ENCODE measurements at regions not wholly inside any gene's neighbourhood (a gene's known extent, or its start where the extent isn't known, plus 50 kb on each side); places are given as distances from the start of the nearest gene placed in this dataset.
A peak's percentile ranks its signal among the peaks of the same experiment; 100 is the strongest.

GRCh38 chr2:150097901-150098531 lies 389.5 kb downstream of the RND3 start:
- DNase-seq (ENCODE audit: low read depth in 2 of 2), result peak; percentile 60 to 85
- no peak overlapping the region for H3K4me3 ChIP-seq (replicated peaks in 1 of 2; ENCODE audit: low read depth in 2 of 2, low read length in 2 of 2)
- TF ChIP-seq, protein P1, sequence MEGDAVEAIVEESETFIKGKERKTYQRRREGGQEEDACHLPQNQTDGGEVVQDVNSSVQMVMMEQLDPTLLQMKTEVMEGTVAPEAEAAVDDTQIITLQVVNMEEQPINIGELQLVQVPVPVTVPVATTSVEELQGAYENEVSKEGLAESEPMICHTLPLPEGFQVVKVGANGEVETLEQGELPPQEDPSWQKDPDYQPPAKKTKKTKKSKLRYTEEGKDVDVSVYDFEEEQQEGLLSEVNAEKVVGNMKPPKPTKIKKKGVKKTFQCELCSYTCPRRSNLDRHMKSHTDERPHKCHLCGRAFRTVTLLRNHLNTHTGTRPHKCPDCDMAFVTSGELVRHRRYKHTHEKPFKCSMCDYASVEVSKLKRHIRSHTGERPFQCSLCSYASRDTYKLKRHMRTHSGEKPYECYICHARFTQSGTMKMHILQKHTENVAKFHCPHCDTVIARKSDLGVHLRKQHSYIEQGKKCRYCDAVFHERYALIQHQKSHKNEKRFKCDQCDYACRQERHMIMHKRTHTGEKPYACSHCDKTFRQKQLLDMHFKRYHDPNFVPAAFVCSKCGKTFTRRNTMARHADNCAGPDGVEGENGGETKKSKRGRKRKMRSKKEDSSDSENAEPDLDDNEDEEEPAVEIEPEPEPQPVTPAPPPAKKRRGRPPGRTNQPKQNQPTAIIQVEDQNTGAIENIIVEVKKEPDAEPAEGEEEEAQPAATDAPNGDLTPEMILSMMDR (IDR thresholded peaks at IDR 0.05; ENCODE audit: low read depth, low read length), result peak; percentile 56

DNA sequence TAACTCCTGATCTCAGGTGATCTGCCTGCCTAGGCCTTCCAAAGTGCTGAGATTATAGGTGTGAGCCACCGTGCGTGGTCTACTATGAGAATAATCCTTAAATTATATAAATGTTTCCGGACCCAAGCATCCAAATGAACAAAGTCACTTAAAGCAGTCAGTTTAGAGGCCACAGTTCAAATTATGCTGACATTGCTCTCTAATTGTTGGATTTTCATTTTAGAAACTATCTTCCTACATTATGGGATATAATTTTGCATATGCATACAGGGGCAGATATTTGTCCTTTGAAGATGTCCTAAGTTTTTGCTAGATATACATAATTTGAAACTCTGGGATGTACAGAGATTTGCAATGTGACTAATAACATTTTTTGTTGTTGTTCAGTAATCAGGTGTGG lies 390.1 kb downstream of the RND3 start:
- TF ChIP-seq, protein P1 (IDR thresholded peaks at IDR 0.05; ENCODE audit: low read depth, low read length), result no peak
- DNase-seq (ENCODE audit: low read depth in 2 of 2), result no peak
- no peak overlapping the region for H3K4me3 ChIP-seq (replicated peaks in 1 of 2; ENCODE audit: low read depth in 2 of 2, low read length in 2 of 2)

- no peak for DNase-seq (ENCODE audit: low read depth in 2 of 2)
- no peak overlapping the region for H3K4me3 ChIP-seq (replicated peaks in 1 of 2; ENCODE audit: low read depth in 2 of 2, low read length in 2 of 2)
- TF ChIP-seq, protein P1 (IDR thresholded peaks at IDR 0.05; ENCODE audit: low read depth, low read length), result no peak
Measured at GRCh38 chr2:150095361-150096095, 391.9 kb downstream of the RND3 start.

DNA sequence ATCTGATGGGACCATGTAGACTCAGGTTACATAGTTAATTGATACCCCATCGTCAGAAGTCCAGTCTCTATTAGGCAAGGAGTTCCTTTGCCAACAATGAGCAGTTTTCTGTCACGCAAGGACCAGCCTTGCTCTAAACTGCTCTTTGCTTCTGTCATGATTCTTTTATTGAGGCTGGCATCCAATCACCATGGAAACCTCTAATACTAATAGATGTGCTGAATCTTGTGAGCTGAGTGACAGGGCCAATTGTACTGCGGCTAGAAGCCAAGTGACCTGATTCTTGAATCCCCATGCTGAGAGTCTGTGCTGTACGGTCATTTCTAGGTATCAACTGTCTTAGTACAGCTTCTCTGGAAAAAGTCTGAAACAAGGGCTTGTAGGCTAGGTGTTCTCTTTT lies 395.6 kb downstream of the RND3 start:
- DNase-seq (ENCODE audit: low read depth in 2 of 2), result no peak
- TF ChIP-seq, protein P1 (IDR thresholded peaks at IDR 0.05; ENCODE audit: low read depth, low read length), result no peak
- no peak overlapping the region for H3K4me3 ChIP-seq (replicated peaks in 1 of 2; ENCODE audit: low read depth in 2 of 2, low read length in 2 of 2)

- H3K4me3 ChIP-seq (replicated peaks in 1 of 2; ENCODE audit: low read depth in 2 of 2, low read length in 2 of 2), result no peak overlapping the region
- TF ChIP-seq, protein P1 (IDR thresholded peaks at IDR 0.05; ENCODE audit: low read depth, low read length), result no peak
- no peak for DNase-seq (ENCODE audit: low read depth in 2 of 2)
Measured at GRCh38 chr2:150090031-150090430, 397.4 kb downstream of the RND3 start.

DNA sequence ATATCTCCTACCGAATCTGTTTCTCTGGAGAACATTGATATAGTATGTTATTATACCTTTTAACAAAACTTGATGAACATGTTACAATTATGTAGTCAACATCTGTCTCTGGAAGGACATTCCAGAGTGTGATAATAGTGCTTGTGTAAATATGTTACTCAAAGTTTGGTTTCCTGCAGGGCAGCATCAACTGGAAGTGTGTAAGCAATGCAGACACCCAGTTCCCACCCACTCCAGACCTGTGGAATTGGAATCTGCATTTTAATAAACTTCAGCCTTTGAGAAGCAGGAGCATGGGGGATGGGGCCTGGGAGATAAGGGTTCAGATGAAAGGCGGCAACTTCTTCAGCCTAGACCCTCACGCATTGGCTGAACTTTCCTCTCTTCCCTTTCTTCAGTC lies 398.9 kb downstream of the RND3 start:
- peak in 1 of 2 donors; percentile 53 for DNase-seq (ENCODE audit: low read depth in 2 of 2)
- TF ChIP-seq, protein P1 (IDR thresholded peaks at IDR 0.05; ENCODE audit: low read depth, low read length), result no peak

More for the DNA sequence above, 398.9 kb downstream of the RND3 start:
- no peak overlapping the region for H3K4me3 ChIP-seq (replicated peaks in 1 of 2; ENCODE audit: low read depth in 2 of 2, low read length in 2 of 2)

Measured in cardiac fibroblast (primary cell).